NCI-H69 (cell line): ENCODE measurements at regions not wholly inside any gene's neighbourhood (a gene's known extent, or its start where the extent isn't known, plus 50 kb on each side); places are given as distances from the start of the nearest gene placed in this dataset.

Experiments used
- DNase-seq: peaks from one replicate; lab custom pipeline; 2025; lab: John Stamatoyannopoulos, UW

- DNase-seq, result no peak
Observed at GRCh38 chr22:48881326-48881980, 946.2 kb downstream of the BRD1 start.

GRCh38 chr22:48880749-48881148 lies 946.9 kb downstream of the BRD1 start:
- no peak for DNase-seq

GRCh38 chr22:48876951-48877350 lies 950.7 kb downstream of the BRD1 start:
- DNase-seq, result no peak

- DNase-seq, result no peak
Observed at GRCh38 chr22:48874956-48875355, 952.7 kb downstream of the BRD1 start.

- DNase-seq, result no peak
Observed at GRCh38 chr22:48873191-48873520, 954.5 kb downstream of the BRD1 start.

- no peak for DNase-seq
Observed at GRCh38 chr22:48872271-48873190, 955.1 kb downstream of the BRD1 start.

- no peak for DNase-seq
Observed at GRCh38 chr22:48871176-48871840, 956.4 kb downstream of the BRD1 start.

- DNase-seq, result peak; percentile 7
Observed at GRCh38 chr22:48870436-48870835, 957.2 kb downstream of the BRD1 start.

GRCh38 chr22:48869788-48870187 lies 957.9 kb downstream of the BRD1 start:
- no peak for DNase-seq

- DNase-seq, result no peak
Observed at GRCh38 chr22:48869161-48869560, 958.5 kb downstream of the BRD1 start.

- DNase-seq, result no peak
Observed at GRCh38 chr22:48868554-48868953, 959.1 kb downstream of the BRD1 start.

- no peak for DNase-seq
Observed at GRCh38 chr22:48867891-48868290, 959.8 kb downstream of the BRD1 start.

- no peak for DNase-seq
Observed at GRCh38 chr22:48866906-48867681, 960.6 kb downstream of the BRD1 start.

- DNase-seq, result no peak
Observed at GRCh38 chr22:48864748-48865147, 962.9 kb downstream of the BRD1 start.

GRCh38 chr22:48863965-48864528 lies 963.6 kb downstream of the BRD1 start:
- DNase-seq, result no peak

GRCh38 chr22:48860557-48860956 lies 967.1 kb downstream of the BRD1 start:
- no peak for DNase-seq

GRCh38 chr22:48858856-48859255 lies 968.8 kb downstream of the BRD1 start:
- no peak for DNase-seq

- DNase-seq, result no peak
Observed at GRCh38 chr22:48858121-48858520, 969.6 kb downstream of the BRD1 start.

- DNase-seq, result no peak
Observed at GRCh38 chr22:48857202-48857805, 970.4 kb downstream of the BRD1 start.

GRCh38 chr22:48856308-48856615 lies 971.4 kb downstream of the BRD1 start:
- no peak for DNase-seq

- no peak for DNase-seq
Observed at GRCh38 chr22:48855593-48856307, 971.9 kb downstream of the BRD1 start.
